GM23338 (cell line): ENCODE measurements at regions not wholly inside any gene's neighbourhood (a gene's known extent, or its start where the extent isn't known, plus 50 kb on each side); places are given as distances from the start of the nearest gene placed in this dataset.

Experiments
- ATAC-seq: fragments of 200-7000 bp; cut with Tn5 transposase; 3 replicates; pipeline ENCODE4 v1.9.1; 2020
- DNase-seq: peaks from one replicate; pipeline ENCODE4 v3.0.0-alpha.2; 2015; ENCODE audit warnings: low spot score
- H2AFZ ChIP-seq: fragments of 200-600 bp; sonication (generic); 2 replicates; pipeline ENCODE4 v1.8.0; 2016; ENCODE audit warnings: antibody characterized with exemption, mild to moderate bottlenecking, moderate library complexity
- H3F3A ChIP-seq: fragments of 200-600 bp; sonication (generic); replicated peaks from 2 replicates; pipeline ENCODE4 v1.8.0; 2017; ENCODE audit warnings: antibody characterized with exemption, mixed run types, low read depth
- H3K27ac ChIP-seq: fragments of 200-600 bp; sonication (generic); 2 replicates; pipeline ENCODE4 v1.6.1; 2016; ENCODE audit warnings: low read depth
- H3K27me3 ChIP-seq: fragments of 200-600 bp; sonication (generic); 2 replicates; pipeline ENCODE4 v1.8.0; 2016; ENCODE audit warnings: mild to moderate bottlenecking, mixed run types, moderate library complexity; ENCODE audit not compliant: insufficient read depth
- H3K36me3 ChIP-seq: fragments of 200-600 bp; sonication (generic); 2 replicates; pipeline ENCODE4 v1.8.0; 2016; ENCODE audit warnings: mild to moderate bottlenecking; ENCODE audit not compliant: insufficient read depth
- H3K4me1 ChIP-seq: fragments of 200-600 bp; sonication (generic); 2 replicates; pipeline ENCODE4 v1.8.0; 2016; ENCODE audit warnings: mild to moderate bottlenecking, moderate library complexity; ENCODE audit not compliant: insufficient read depth
- H3K4me2 ChIP-seq: fragments of 200-600 bp; sonication (generic); 2 replicates; pipeline ENCODE4 v1.7.1; 2017; ENCODE audit warnings: mixed run types
- H3K4me3 ChIP-seq: fragments of 200-600 bp; sonication (generic); 2 replicates; pipeline ENCODE4 v1.6.1; 2016; ENCODE audit warnings: mixed run types
- H3K79me2 ChIP-seq: fragments of 200-600 bp; sonication (generic); replicated peaks from 2 replicates; pipeline ENCODE4 v1.8.0; 2017; ENCODE audit warnings: mild to moderate bottlenecking; ENCODE audit not compliant: insufficient read depth
- H3K9me2 ChIP-seq: fragments of 200-600 bp; sonication (generic); 2 replicates; pipeline ENCODE4 v1.8.0; 2017; ENCODE audit not compliant: insufficient read depth
- H4K20me1 ChIP-seq: fragments of 200-600 bp; sonication (generic); replicated peaks from 2 replicates; pipeline ENCODE4 v1.8.0; 2017; ENCODE audit warnings: mild to moderate bottlenecking; ENCODE audit not compliant: insufficient read depth
- H3K27ac Mint-ChIP-seq: 2 replicates; pipeline ENCODE4 v1.8.0; 2020; ENCODE audit warnings: inconsistent platforms, mild to moderate bottlenecking, moderate library complexity, mixed read lengths
- H3K27me3 Mint-ChIP-seq: 3 replicates; pipeline ENCODE4 v1.8.0; 2022; ENCODE audit warnings: low read depth, mild to moderate bottlenecking, moderate library complexity, mixed read lengths, inconsistent platforms; ENCODE audit not compliant: insufficient read depth, poor library complexity
- H3K36me3 Mint-ChIP-seq: 3 replicates; pipeline ENCODE4 v1.8.0; 2021; ENCODE audit warnings: low read depth, mild to moderate bottlenecking, inconsistent platforms, moderate library complexity, mixed read lengths
- H3K4me1 Mint-ChIP-seq: 3 replicates; pipeline ENCODE4 v1.8.0; 2020; ENCODE audit warnings: mild to moderate bottlenecking, inconsistent platforms, mixed read lengths
- H3K4me3 Mint-ChIP-seq: 3 replicates; pipeline ENCODE4 v1.8.0; 2021; ENCODE audit warnings: moderate library complexity, mild to moderate bottlenecking, inconsistent platforms, mixed read lengths
- H3K9me3 Mint-ChIP-seq: 3 replicates; pipeline ENCODE4 v1.8.0; 2020; ENCODE audit warnings: moderate library complexity, mild to moderate bottlenecking, inconsistent platforms, mixed read lengths
- CREB1 ChIP-seq: fragments of 250-450 bp; sonication (Bioruptor Pico); IDR thresholded peaks from 2 replicates; pipeline ENCODE4 v1.5.0; 2020; ENCODE audit warnings: low read depth, mild to moderate bottlenecking, moderate library complexity
- EZH2 ChIP-seq: fragments of 200-600 bp; sonication (generic); IDR thresholded peaks from one replicate; pipeline ENCODE4 v1.8.0; 2017; ENCODE audit warnings: antibody characterized with exemption, mild to moderate bottlenecking, low read depth; ENCODE audit not compliant: unreplicated experiment
- EZH2phosphoT487 ChIP-seq: fragments of 200-600 bp; sonication (generic); IDR thresholded peaks from one replicate; pipeline ENCODE4 v1.8.1; 2018; ENCODE audit warnings: antibody characterized with exemption; ENCODE audit not compliant: unreplicated experiment
- JUNB ChIP-seq: IDR thresholded peaks from one replicate; pipeline ENCODE4 v1.6.1; 2016; ENCODE audit warnings: antibody characterized with exemption; ENCODE audit not compliant: unreplicated experiment
- NANOG ChIP-seq: IDR thresholded peaks from 2 replicates; pipeline ENCODE4 v1.6.1; 2016; ENCODE audit warnings: antibody characterized with exemption, borderline replicate concordance
- POLR2AphosphoS5 ChIP-seq: IDR thresholded peaks from 2 replicates; pipeline ENCODE4 v1.6.1; 2016; ENCODE audit warnings: antibody characterized with exemption, low read depth
- STAT1 ChIP-seq: IDR thresholded peaks from one replicate; pipeline ENCODE4 v1.6.1; 2016; ENCODE audit warnings: antibody characterized with exemption; ENCODE audit not compliant: unreplicated experiment
- ZNF114 ChIP-seq: fragments of 250-450 bp; sonication (Bioruptor Pico); IDR thresholded peaks from 2 replicates; pipeline ENCODE4 v1.5.0; 2020; ENCODE audit warnings: mild to moderate bottlenecking, moderate library complexity
- ZNF331 ChIP-seq: fragments of 250-450 bp; sonication (Bioruptor Pico); IDR thresholded peaks from 2 replicates; pipeline ENCODE4 v1.5.0; 2020; ENCODE audit warnings: low read depth, mild to moderate bottlenecking, moderate library complexity
- TF ChIP-seq, protein P1 (sequence below), 2 experiments: fragments of 200-600 bp in 1 of 2; sonication (generic) in 1 of 2; conservative IDR thresholded peaks; 2 replicates each; pipeline versions ENCODE4 v1.5.1 to v1.6.1; 2016 to 2017; ENCODE audit warnings: antibody characterized with exemption in 2 of 2, low read depth in 2 of 2, mild to moderate bottlenecking in 2 of 2, moderate library complexity in 1 of 2
- TF ChIP-seq, protein P2 (sequence below): fragments of 250-450 bp; sonication (Bioruptor Pico); IDR thresholded peaks from 2 replicates; pipeline ENCODE4 v1.5.0; 2020; ENCODE audit warnings: mild to moderate bottlenecking, moderate library complexity
- TF ChIP-seq, protein P3 (sequence below): IDR thresholded peaks from 2 replicates; pipeline ENCODE4 v1.6.1; 2016; ENCODE audit warnings: antibody characterized with exemption
- TF ChIP-seq, protein P4 (sequence below): IDR thresholded peaks from one replicate; pipeline ENCODE4 v1.6.1; 2018; ENCODE audit warnings: antibody characterized with exemption; ENCODE audit not compliant: unreplicated experiment

DNA sequence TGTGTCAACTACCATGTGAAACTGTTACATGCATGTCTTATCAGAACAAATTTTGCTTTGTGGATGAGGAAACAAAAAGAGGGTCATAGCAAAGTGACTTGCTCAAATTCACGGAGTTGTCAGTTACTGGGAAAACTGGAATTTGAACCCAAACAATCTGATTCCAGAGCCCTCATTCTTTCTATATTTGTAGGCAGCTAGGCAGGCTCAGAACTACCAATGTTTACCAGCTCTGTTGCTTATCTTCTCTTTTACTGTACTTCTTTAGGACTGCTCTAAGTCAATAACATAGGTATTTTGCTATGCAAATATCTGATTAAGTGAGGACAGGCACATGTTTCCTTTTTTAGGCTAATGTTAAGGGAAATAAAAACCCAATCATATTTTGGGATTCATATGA, 450.5 kb downstream of the ZPLD1 start:
- Mint-ChIP-seq H3K4me3 (no peak overlapping the region), H3K9me3 (no peaks in the 10 kb centered on the region), H3K4me1 (no peaks in the 10 kb centered on the region), H3K36me3 (no peaks in the 10 kb centered on the region), H3K27ac (no peak overlapping the region), H3K27me3 (peaks cover 4% of the 10 kb centered on the region)
- H3F3A ChIP-seq = no peaks in the 10 kb centered on the region
- H3K9me2 ChIP-seq = no peaks in the 10 kb centered on the region
- H3K27me3 ChIP-seq = no peaks in the 10 kb centered on the region
- H3K4me1 ChIP-seq = no peaks in the 10 kb centered on the region
- DNase-seq (no peak), ATAC-seq (no peak)
- H3K4me2 ChIP-seq = no peak overlapping the region
- H3K4me3 ChIP-seq = no peak overlapping the region
- no peaks in the 10 kb centered on the region for H4K20me1 ChIP-seq
- H2AFZ ChIP-seq = no peak overlapping the region
- H3K36me3 ChIP-seq = no peaks in the 10 kb centered on the region
- no peak overlapping the region for H3K27ac ChIP-seq
- H3K79me2 ChIP-seq = no peaks in the 10 kb centered on the region
- TF ChIP-seq STAT1 (no peak), CREB1 (CRISPR knock-in tag) (no peak), EZH2phosphoT487 (no peak), POLR2AphosphoS5 (no peak), NANOG (no peak), ZNF114 (CRISPR knock-in tag) (no peak), EZH2 (no peak), JUNB (no peak), ZNF331 (no peak)
- TF ChIP-seq, protein P1, sequence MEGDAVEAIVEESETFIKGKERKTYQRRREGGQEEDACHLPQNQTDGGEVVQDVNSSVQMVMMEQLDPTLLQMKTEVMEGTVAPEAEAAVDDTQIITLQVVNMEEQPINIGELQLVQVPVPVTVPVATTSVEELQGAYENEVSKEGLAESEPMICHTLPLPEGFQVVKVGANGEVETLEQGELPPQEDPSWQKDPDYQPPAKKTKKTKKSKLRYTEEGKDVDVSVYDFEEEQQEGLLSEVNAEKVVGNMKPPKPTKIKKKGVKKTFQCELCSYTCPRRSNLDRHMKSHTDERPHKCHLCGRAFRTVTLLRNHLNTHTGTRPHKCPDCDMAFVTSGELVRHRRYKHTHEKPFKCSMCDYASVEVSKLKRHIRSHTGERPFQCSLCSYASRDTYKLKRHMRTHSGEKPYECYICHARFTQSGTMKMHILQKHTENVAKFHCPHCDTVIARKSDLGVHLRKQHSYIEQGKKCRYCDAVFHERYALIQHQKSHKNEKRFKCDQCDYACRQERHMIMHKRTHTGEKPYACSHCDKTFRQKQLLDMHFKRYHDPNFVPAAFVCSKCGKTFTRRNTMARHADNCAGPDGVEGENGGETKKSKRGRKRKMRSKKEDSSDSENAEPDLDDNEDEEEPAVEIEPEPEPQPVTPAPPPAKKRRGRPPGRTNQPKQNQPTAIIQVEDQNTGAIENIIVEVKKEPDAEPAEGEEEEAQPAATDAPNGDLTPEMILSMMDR (conservative IDR thresholded peaks at IDR 0.05; ENCODE audit: low read depth in 2 of 2) = no peak
- TF ChIP-seq, protein P2, sequence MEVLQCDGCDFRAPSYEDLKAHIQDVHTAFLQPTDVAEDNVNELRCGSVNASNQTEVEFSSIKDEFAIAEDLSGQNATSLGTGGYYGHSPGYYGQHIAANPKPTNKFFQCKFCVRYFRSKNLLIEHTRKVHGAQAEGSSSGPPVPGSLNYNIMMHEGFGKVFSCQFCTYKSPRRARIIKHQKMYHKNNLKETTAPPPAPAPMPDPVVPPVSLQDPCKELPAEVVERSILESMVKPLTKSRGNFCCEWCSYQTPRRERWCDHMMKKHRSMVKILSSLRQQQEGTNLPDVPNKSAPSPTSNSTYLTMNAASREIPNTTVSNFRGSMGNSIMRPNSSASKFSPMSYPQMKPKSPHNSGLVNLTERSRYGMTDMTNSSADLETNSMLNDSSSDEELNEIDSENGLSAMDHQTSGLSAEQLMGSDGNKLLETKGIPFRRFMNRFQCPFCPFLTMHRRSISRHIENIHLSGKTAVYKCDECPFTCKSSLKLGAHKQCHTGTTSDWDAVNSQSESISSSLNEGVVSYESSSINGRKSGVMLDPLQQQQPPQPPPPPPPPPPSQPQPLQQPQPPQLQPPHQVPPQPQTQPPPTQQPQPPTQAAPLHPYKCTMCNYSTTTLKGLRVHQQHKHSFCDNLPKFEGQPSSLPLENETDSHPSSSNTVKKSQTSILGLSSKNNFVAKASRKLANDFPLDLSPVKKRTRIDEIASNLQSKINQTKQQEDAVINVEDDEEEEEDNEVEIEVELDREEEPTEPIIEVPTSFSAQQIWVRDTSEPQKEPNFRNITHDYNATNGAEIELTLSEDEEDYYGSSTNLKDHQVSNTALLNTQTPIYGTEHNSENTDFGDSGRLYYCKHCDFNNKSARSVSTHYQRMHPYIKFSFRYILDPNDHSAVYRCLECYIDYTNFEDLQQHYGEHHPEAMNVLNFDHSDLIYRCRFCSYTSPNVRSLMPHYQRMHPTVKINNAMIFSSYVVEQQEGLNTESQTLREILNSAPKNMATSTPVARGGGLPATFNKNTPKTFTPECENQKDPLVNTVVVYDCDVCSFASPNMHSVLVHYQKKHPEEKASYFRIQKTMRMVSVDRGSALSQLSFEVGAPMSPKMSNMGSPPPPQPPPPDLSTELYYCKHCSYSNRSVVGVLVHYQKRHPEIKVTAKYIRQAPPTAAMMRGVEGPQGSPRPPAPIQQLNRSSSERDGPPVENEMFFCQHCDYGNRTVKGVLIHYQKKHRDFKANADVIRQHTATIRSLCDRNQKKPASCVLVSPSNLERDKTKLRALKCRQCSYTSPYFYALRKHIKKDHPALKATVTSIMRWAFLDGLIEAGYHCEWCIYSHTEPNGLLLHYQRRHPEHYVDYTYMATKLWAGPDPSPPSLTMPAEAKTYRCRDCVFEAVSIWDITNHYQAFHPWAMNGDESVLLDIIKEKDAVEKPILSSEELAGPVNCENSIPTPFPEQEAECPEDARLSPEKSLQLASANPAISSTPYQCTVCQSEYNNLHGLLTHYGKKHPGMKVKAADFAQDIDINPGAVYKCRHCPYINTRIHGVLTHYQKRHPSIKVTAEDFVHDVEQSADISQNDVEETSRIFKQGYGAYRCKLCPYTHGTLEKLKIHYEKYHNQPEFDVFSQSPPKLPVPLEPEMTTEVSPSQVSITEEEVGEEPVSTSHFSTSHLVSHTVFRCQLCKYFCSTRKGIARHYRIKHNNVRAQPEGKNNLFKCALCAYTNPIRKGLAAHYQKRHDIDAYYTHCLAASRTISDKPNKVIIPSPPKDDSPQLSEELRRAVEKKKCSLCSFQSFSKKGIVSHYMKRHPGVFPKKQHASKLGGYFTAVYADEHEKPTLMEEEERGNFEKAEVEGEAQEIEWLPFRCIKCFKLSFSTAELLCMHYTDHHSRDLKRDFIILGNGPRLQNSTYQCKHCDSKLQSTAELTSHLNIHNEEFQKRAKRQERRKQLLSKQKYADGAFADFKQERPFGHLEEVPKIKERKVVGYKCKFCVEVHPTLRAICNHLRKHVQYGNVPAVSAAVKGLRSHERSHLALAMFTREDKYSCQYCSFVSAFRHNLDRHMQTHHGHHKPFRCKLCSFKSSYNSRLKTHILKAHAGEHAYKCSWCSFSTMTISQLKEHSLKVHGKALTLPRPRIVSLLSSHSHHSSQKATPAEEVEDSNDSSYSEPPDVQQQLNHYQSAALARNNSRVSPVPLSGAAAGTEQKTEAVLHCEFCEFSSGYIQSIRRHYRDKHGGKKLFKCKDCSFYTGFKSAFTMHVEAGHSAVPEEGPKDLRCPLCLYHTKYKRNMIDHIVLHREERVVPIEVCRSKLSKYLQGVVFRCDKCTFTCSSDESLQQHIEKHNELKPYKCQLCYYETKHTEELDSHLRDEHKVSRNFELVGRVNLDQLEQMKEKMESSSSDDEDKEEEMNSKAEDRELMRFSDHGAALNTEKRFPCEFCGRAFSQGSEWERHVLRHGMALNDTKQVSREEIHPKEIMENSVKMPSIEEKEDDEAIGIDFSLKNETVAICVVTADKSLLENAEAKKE (CRISPR knock-in tag) = no peak
- TF ChIP-seq, protein P3, sequence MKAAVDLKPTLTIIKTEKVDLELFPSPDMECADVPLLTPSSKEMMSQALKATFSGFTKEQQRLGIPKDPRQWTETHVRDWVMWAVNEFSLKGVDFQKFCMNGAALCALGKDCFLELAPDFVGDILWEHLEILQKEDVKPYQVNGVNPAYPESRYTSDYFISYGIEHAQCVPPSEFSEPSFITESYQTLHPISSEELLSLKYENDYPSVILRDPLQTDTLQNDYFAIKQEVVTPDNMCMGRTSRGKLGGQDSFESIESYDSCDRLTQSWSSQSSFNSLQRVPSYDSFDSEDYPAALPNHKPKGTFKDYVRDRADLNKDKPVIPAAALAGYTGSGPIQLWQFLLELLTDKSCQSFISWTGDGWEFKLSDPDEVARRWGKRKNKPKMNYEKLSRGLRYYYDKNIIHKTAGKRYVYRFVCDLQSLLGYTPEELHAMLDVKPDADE = no peak
- TF ChIP-seq, protein P4, sequence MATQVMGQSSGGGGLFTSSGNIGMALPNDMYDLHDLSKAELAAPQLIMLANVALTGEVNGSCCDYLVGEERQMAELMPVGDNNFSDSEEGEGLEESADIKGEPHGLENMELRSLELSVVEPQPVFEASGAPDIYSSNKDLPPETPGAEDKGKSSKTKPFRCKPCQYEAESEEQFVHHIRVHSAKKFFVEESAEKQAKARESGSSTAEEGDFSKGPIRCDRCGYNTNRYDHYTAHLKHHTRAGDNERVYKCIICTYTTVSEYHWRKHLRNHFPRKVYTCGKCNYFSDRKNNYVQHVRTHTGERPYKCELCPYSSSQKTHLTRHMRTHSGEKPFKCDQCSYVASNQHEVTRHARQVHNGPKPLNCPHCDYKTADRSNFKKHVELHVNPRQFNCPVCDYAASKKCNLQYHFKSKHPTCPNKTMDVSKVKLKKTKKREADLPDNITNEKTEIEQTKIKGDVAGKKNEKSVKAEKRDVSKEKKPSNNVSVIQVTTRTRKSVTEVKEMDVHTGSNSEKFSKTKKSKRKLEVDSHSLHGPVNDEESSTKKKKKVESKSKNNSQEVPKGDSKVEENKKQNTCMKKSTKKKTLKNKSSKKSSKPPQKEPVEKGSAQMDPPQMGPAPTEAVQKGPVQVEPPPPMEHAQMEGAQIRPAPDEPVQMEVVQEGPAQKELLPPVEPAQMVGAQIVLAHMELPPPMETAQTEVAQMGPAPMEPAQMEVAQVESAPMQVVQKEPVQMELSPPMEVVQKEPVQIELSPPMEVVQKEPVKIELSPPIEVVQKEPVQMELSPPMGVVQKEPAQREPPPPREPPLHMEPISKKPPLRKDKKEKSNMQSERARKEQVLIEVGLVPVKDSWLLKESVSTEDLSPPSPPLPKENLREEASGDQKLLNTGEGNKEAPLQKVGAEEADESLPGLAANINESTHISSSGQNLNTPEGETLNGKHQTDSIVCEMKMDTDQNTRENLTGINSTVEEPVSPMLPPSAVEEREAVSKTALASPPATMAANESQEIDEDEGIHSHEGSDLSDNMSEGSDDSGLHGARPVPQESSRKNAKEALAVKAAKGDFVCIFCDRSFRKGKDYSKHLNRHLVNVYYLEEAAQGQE = no peak
